ENCODE measurements at regions not wholly inside any gene's neighbourhood (a gene's known extent, or its start where the extent isn't known, plus 50 kb on each side); places are given as distances from the start of the nearest gene placed in this dataset.

- DNase-seq, result no peak
- Histone ChIP-seq H3K27me3 (ENCODE audit: low read depth) (peaks cover 13% of the 10 kb centered on the region), H3K4me1 (no peaks in the 10 kb centered on the region), H3K9me3 (replicated peaks) (peaks cover 13% of the 10 kb centered on the region), H3K4me3 (no peak overlapping the region), H3K27ac (replicated peaks) (no peak overlapping the region), H3K36me3 (no peaks in the 10 kb centered on the region)
- intact Hi-C loops (cut with micrococcal nuclease), result no loop called here
- no peak for TF ChIP-seq CTCF (IDR thresholded peaks at IDR 0.05; ENCODE audit: borderline replicate concordance)
These were observed 136.5 kb upstream of the ADARB2 start for GRCh38 chr10:1873661-1874315.

- H3K27ac ChIP-seq (replicated peaks), result no peak overlapping the region
- no peak for DNase-seq
- intact Hi-C loops (cut with micrococcal nuclease), result no loop called here
- peaks cover 13% of the 10 kb centered on the region for H3K9me3 ChIP-seq (replicated peaks)
- no peak overlapping the region for H3K4me3 ChIP-seq
- H3K36me3 ChIP-seq, result no peaks in the 10 kb centered on the region
- H3K27me3 ChIP-seq (ENCODE audit: low read depth), result peaks cover 13% of the 10 kb centered on the region
- no peak for TF ChIP-seq CTCF (IDR thresholded peaks at IDR 0.05; ENCODE audit: borderline replicate concordance)
- H3K4me1 ChIP-seq, result no peaks in the 10 kb centered on the region
These were observed 134.9 kb upstream of the ADARB2 start for GRCh38 chr10:1872151-1872726.

- DNase-seq, result no peak
- peaks cover 11% of the 10 kb centered on the region for H3K9me3 ChIP-seq (replicated peaks)
- intact Hi-C loops (cut with micrococcal nuclease), result no loop called here
- H3K27ac ChIP-seq (replicated peaks), result no peak overlapping the region
- no peaks in the 10 kb centered on the region for H3K4me1 ChIP-seq
- no peak for TF ChIP-seq CTCF (IDR thresholded peaks at IDR 0.05; ENCODE audit: borderline replicate concordance)
- peaks cover 13% of the 10 kb centered on the region for H3K27me3 ChIP-seq (ENCODE audit: low read depth)
- no peaks in the 10 kb centered on the region for H3K36me3 ChIP-seq
- H3K4me3 ChIP-seq, result no peak overlapping the region
These were observed 133.2 kb upstream of the ADARB2 start for GRCh38 chr10:1870491-1870890.

- intact Hi-C loops (cut with micrococcal nuclease), result no loop called here
- no peaks in the 10 kb centered on the region for H3K4me1 ChIP-seq
- H3K36me3 ChIP-seq, result no peaks in the 10 kb centered on the region
- peaks cover 10% of the 10 kb centered on the region for H3K9me3 ChIP-seq (replicated peaks)
- no peak overlapping the region for H3K27ac ChIP-seq (replicated peaks)
- TF ChIP-seq CTCF (IDR thresholded peaks at IDR 0.05; ENCODE audit: borderline replicate concordance), result no peak
- H3K4me3 ChIP-seq, result no peak overlapping the region
- DNase-seq, result no peak
- H3K27me3 ChIP-seq (ENCODE audit: low read depth), result peaks cover 13% of the 10 kb centered on the region
These were observed 132.5 kb upstream of the ADARB2 start for GRCh38 chr10:1869861-1870260.

GRCh38 chr10:1860351-1860750 is 123.0 kb upstream of the ADARB2 start:
- peaks cover 6% of the 10 kb centered on the region for H3K27me3 ChIP-seq (ENCODE audit: low read depth)
- H3K9me3 ChIP-seq (replicated peaks), result peaks cover 18% of the 10 kb centered on the region
- DNase-seq, result no peak
- H3K4me3 ChIP-seq, result no peak overlapping the region
- no peak for TF ChIP-seq CTCF (IDR thresholded peaks at IDR 0.05; ENCODE audit: borderline replicate concordance)
- H3K36me3 ChIP-seq, result no peaks in the 10 kb centered on the region
- no peaks in the 10 kb centered on the region for H3K4me1 ChIP-seq
- intact Hi-C loops (cut with micrococcal nuclease), result no loop called here
- H3K27ac ChIP-seq (replicated peaks), result no peak overlapping the region

Data from left ventricle myocardium inferior (tissue), 1 donor.